NOMO-1 (cell line): ENCODE measurements at regions not wholly inside any gene's neighbourhood (a gene's known extent, or its start where the extent isn't known, plus 50 kb on each side); places are given as distances from the start of the nearest gene placed in this dataset.

Experiments used
- DNase-seq, 2 experiments: peaks; one replicate each; lab custom pipeline; 2025; ENCODE audit not compliant: unreplicated experiment in 2 of 2; lab: John Stamatoyannopoulos, UW

- DNase-seq = no peak
Observed at GRCh38 chr3:127385540-127385870, 97.7 kb upstream of the PRR20G start.

- DNase-seq = no peak
Observed at GRCh38 chr3:127384717-127385539, 97.1 kb upstream of the PRR20G start.

- DNase-seq = no peak
Observed at GRCh38 chr3:127383656-127384179, 95.9 kb upstream of the PRR20G start.

DNA sequence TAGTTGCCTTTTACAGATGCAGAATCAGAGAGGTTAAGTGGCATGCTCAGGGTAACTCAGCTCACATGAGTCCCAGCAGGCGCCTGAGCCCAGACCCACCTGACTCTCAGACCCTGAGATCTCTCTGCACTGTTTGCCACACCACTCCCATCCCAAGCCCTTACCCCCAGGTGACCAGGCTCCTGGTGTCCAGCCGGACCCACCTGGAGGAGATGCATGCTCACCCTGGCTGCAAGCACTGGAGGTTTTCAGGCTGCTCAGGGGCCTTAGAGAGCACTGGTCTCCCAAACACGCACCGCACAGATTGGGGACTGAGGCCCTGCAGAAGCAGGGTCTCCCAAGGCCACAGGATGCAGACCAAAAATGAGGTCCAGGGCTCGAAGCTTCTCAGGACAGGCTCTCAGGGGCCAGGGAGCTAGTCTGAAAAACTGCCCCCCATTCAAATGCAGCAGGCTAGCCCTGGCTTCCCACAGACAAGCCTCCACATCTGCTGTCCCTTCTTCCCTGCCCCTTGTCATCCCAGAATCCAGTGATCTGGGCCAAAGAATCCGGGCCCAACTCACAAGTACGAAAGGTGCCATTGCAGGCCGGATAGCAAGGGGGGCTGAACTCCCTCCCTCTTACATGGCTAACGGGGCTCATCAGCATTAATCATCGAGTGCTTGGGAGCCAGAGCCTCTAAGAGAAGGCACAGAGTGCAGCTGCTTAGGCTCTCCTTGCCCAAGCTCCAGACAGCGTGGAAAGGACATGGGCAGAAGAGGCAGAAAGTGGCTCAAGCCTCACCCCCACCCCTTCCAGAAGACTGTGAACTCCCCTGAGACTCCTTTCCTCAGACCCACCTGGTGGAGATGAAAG is 90.2 kb upstream of the PRR20G start:
- no peak for DNase-seq

GRCh38 chr3:127375151-127375930 is 87.5 kb upstream of the PRR20G start:
- no peak for DNase-seq

DNA sequence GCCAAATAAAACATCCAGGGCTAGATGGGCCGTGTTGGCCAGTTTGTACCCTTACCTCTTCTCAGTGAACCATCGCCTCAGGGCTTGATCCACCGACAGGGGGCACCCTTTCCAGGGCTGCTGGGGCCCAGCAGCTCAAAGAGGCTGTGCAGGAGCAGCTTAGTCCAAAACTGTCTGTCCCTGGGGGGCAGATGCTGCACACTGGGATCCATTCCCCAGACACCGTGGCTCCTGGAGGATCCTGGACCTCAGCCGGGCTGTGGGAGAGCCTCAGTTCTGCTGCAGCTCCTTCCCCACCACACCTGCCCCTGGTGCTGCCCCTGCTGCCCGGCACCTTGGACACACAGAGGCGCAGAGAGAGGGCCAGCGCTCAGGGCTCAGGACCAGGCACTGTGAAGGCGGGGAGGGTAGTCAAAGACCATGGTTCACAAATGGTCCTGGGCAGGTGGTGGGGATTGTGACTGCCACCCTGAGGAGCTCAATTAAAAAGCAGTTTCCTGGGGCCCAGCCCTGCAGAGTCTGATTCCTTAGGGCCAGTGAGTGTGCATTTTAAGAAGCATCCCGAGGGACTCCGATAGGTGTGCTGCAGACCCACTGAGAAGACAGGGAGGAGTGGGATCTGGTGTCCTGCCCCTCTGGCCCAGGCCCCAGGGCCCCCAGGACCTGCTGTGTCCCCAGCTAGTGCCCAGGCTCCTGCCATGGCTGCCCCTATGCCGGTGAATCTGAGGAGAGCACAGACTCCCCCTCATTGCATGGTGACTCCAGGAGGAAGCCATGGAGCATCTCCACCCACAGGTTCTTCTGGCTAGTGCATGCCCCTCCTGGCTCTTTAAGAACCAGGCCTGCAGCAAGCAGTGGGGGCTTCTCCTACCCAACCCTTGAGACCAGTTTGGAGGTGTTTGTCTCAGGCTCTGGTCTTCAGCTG is 86.5 kb upstream of the PRR20G start:
- DNase-seq = no peak

GRCh38 chr3:127373441-127374085 is 85.7 kb upstream of the PRR20G start:
- DNase-seq = no peak

DNA sequence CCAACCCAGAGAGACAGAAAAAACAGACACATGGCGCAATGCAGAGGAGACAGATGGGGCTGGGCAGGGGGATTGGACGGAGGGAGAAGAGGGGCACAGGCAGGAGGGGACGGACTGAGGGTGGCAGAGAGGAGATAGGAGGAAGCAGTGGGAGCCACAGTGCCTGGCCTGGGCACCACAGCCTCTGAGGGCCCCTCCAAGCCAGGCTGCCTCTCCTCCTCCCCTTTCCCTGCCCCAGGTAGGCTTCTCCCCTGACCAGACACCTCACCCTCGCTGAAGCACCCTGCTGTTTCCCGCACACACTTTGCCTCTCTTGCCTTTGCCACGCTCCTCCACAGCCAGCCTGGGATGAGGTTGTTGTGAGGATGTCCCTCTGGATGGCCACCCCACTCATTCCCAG is 84.0 kb upstream of the PRR20G start:
- DNase-seq = no peak

DNA sequence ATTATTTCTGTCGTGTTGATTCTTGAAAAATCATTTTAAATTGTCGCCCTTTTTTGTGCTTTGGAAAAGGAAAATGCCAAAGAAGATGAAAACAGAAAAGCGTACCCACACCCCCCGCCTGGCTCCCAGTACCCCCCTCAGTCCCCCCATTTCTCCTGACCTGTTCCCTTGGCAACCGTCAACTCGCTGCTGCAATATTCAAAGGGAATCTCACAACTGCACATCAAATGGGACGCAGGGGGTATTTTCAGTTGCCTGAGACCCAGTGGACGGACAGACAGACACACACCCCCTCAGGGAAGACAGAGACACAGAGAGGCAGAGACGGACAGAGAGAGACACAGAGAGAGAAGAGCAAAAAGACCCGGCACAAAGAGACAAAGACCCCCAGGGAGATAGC is 83.5 kb upstream of the PRR20G start:
- no peak for DNase-seq

DNA sequence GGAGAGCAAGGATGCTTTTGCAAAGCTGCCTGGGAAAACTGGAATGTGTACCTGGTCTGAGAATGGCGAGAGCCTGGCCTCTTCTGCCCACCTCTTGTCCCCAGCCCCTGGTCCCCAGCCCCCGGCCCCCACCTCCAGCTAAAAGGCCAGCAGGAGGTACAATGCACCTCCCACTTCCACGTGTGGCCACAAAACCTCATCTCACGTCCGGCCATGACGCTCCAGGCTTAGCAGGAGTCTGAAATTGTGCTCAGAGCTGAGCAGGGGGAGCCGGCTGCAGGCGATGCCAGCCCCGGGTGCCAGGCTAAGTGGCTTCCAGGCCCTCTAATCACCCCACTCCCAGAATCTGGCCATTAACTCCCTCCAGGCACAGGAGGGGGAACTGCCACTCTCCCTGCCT is 83.1 kb upstream of the PRR20G start:
- no peak for DNase-seq

DNA sequence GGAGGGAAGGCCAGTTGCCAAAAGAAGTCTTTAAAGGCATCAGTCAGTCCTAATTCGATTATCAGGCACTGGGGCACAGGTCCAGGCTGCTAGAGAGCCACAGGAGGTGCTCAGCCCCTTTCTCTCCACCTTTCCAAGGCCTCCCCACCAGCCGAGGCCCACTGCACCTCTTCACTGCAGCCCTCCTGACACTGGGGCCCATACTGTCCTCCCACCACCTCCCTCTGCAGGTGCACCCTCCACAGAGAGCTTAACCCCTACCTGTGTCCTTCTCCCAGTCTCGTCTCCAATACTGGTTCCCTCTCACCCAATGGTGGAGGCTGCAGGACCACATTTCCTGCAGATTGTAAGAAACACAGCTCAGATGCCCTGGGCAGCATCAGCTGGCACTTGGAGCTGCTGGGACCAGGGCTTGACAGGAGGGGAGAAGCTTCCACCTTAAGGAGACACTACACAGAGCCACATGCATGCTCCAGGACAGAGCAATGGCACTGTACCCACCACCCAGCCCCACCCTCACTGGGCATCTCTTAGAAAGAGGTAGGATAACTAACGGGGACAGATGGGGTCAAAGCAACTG is 81.6 kb upstream of the PRR20G start:
- no peak for DNase-seq

- DNase-seq = no peak
Observed at GRCh38 chr3:127368186-127369032, 80.6 kb upstream of the PRR20G start.

GRCh38 chr3:127367593-127367992 is 79.7 kb upstream of the PRR20G start:
- DNase-seq = no peak

DNA sequence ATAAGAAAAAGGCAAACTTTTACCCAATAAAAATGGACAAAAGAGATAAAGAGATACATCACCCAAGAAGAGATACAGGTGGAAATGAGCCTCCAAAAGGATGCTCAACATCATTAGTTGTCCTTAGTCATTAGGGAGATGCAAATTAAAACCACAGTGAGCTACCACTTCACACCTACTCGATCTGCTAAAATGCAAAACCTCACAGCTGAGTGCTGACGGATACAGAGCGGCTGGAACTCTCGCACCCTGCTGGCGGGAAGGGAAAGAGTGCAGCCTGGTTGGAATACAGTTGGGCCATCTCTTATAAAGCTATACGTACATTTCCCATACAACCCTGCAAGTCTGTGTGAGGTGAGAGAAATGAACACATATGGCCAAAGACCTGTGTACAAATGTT is 78.5 kb upstream of the PRR20G start:
- DNase-seq = no peak

DNA sequence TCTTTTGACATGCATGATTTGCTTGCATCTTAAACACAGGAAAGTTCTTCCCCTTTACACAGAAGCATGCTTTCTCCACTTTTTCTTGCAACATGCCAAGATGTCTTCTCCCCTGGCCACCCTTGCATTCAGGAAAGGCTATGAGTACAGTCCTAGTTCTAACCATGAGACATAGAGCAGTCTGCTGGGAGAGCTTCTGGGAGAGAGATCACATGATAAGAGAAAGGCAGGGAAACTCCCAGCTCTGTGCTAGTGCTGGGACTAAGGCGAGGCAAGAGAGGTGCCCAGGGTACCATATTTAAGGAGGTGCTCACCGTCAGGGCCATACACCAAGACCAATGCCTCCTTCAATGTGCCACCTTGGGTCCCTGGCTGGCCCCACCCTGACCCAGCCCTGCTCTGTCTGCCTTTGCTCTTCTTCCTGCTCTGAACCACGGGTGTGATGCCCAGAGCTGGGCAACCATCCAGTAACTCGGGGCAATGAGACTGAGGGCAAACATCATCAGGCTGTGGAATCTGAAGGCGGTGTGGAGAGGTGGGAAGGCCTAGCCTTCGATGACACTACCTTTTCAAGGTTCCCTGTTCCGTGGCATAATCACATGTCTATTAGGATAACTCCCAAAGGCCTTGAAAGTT is 77.4 kb upstream of the PRR20G start:
- no peak for DNase-seq

GRCh38 chr3:127363891-127364290 is 76.0 kb upstream of the PRR20G start:
- DNase-seq = no peak

- no peak for DNase-seq
Observed at GRCh38 chr3:127363171-127363570, 75.3 kb upstream of the PRR20G start.

DNA sequence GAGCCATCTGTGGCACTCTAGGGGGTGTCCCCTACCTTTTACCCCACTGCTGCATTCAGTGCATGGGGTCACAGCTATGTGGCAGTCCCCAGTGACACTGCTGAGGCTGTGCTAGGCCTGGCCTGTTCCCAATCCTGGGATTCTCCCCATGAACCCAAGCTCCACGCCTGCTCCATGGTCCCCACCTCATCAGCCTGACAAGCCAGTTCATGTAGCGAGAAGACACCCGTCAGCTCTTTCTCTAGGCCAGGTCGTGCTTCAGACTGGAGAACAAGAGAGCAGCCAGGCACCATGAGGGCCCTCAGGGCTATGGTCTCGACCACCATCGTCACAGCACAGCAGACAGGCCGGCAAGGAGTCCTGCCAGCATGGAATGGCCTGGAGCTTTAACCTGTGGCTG is 72.8 kb upstream of the PRR20G start:
- DNase-seq = no peak
